ENCODE measurements at regions not wholly inside any gene's neighbourhood (a gene's known extent, or its start where the extent isn't known, plus 50 kb on each side); places are given as distances from the start of the nearest gene placed in this dataset.
"Not testable (repeated sequence)": the region's sequence is repeated elsewhere in the genome, so short reads cannot be mapped to it uniquely, and the experiment has no call there.

- no peak for DNase-seq (ENCODE audit: low spot score)
Measured at GRCh38 chr6:135555550-135555949, 58.0 kb upstream of the AHI1 start.

GRCh38 chr6:135557582-135557981 is 60.0 kb upstream of the AHI1 start:
- DNase-seq (ENCODE audit: low spot score): no peak

GRCh38 chr6:135565605-135566004 is 68.1 kb upstream of the AHI1 start:
- not testable (repeated sequence) for DNase-seq (ENCODE audit: low spot score)

- no peak for DNase-seq (ENCODE audit: low spot score)
Measured at GRCh38 chr6:135566311-135567068, 69.0 kb upstream of the AHI1 start.

GRCh38 chr6:135567375-135568083 is 70.0 kb upstream of the AHI1 start:
- no peak for DNase-seq (ENCODE audit: low spot score)

GRCh38 chr6:135568379-135568778 is 70.8 kb upstream of the AHI1 start:
- no peak for DNase-seq (ENCODE audit: low spot score)

GRCh38 chr6:135572051-135572450 is 74.5 kb upstream of the AHI1 start:
- no peak for DNase-seq (ENCODE audit: low spot score)

GRCh38 chr6:135575629-135576028 is 78.1 kb upstream of the AHI1 start:
- DNase-seq (ENCODE audit: low spot score): no peak

- no peak for DNase-seq (ENCODE audit: low spot score)
Measured at GRCh38 chr6:135576055-135576454, 78.5 kb upstream of the AHI1 start.

GRCh38 chr6:135577059-135577538 is 79.6 kb upstream of the AHI1 start:
- DNase-seq (ENCODE audit: low spot score): no peak

GRCh38 chr6:135578976-135579375 is 81.4 kb upstream of the AHI1 start:
- no peak for DNase-seq (ENCODE audit: low spot score)

- no peak for DNase-seq (ENCODE audit: low spot score)
Measured at GRCh38 chr6:135581211-135581610, 83.7 kb upstream of the AHI1 start.

- no peak for DNase-seq (ENCODE audit: low spot score)
Measured at GRCh38 chr6:135583256-135583761, 85.8 kb upstream of the AHI1 start.

- DNase-seq (ENCODE audit: low spot score): no peak
Measured at GRCh38 chr6:135586388-135586787, 88.8 kb upstream of the AHI1 start.

- DNase-seq (ENCODE audit: low spot score): no peak
Measured at GRCh38 chr6:135586844-135587243, 89.3 kb upstream of the AHI1 start.

- no peak for DNase-seq (ENCODE audit: low spot score)
Measured at GRCh38 chr6:135592276-135592675, 94.7 kb upstream of the AHI1 start.

GRCh38 chr6:135594000-135594399 is 96.5 kb upstream of the AHI1 start:
- DNase-seq (ENCODE audit: low spot score): no peak

- no peak for DNase-seq (ENCODE audit: low spot score)
Measured at GRCh38 chr6:135600086-135600702, 102.7 kb upstream of the AHI1 start.

- no peak for DNase-seq (ENCODE audit: low spot score)
Measured at GRCh38 chr6:135600931-135601330, 103.4 kb upstream of the AHI1 start.

GRCh38 chr6:135601857-135602256 is 104.3 kb upstream of the AHI1 start:
- DNase-seq (ENCODE audit: low spot score): no peak

- DNase-seq (ENCODE audit: low spot score): no peak
Measured at GRCh38 chr6:135603249-135603648, 105.7 kb upstream of the AHI1 start.

- DNase-seq (ENCODE audit: low spot score): no peak
Measured at GRCh38 chr6:135604035-135604860, 106.7 kb upstream of the AHI1 start.
